ENCODE measurements at regions not wholly inside any gene's neighbourhood (a gene's known extent, or its start where the extent isn't known, plus 50 kb on each side); places are given as distances from the start of the nearest gene placed in this dataset.

- H3K9me3 ChIP-seq (ENCODE audit: control insufficient read depth, insufficient read depth, low read length): peaks cover under 1% of the 10 kb centered on the region; the same call in 1 of the 2 replicates
- no peaks in the 10 kb centered on the region for H3F3A ChIP-seq (ENCODE audit: control insufficient read depth, insufficient read depth)
- H3K4me3 ChIP-seq (ENCODE audit: low read length): no peak overlapping the region
- no peaks in the 10 kb centered on the region for H3K9me2 ChIP-seq (replicated peaks; ENCODE audit: control insufficient read depth, low read length)
- H4K20me1 ChIP-seq (ENCODE audit: control insufficient read depth, insufficient read depth, low read depth, low read length): no peaks in the 10 kb centered on the region
- H3K36me3 ChIP-seq (ENCODE audit: control insufficient read depth, low read length): no peaks in the 10 kb centered on the region
- H3K27me3 ChIP-seq (ENCODE audit: control insufficient read depth, low read length): no peaks in the 10 kb centered on the region
- no peaks in the 10 kb centered on the region for H3K4me1 ChIP-seq (ENCODE audit: control insufficient read depth, low read length)
- TF ChIP-seq EZH2phosphoT487 (IDR thresholded peaks at IDR 0.05; ENCODE audit: borderline replicate concordance, low read length) (no peak), CTCF (IDR thresholded peaks at IDR 0.05; ENCODE audit: low read depth, low read length, poor library complexity, severe bottlenecking) (no peak)
- no peaks in the 10 kb centered on the region for H3K79me2 ChIP-seq (ENCODE audit: control insufficient read depth, low read length)
- no peak overlapping the region for H3K4me2 ChIP-seq (ENCODE audit: low read length)
- H3K27ac ChIP-seq (ENCODE audit: low read depth, low read length): no peak overlapping the region
These were observed 1490.8 kb upstream of the PCDH20 start for GRCh38 chr13:62906469-62906868.

DNA sequence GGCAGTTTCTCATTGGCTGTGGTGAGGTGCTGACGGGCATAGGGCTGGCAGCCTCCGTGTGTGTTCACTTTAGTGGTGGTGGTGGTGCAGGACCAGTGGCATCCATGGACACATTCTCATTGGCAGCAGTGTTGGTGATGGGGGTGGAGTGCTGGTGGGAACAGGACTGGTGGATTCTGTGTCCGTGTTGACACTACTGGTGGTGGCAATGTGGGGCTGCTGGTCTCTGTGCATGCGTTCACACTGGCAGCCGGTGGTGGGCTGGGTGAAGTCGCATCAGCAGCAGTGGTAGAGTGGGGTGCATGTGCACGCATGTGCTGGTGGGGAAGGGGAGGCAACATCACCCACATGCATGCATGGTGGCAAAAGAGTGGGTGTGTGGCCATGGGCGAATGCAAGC, 1471.4 kb upstream of the PCDH20 start:
- Histone ChIP-seq H3K79me2 (ENCODE audit: control insufficient read depth, low read length) (no peaks in the 10 kb centered on the region), H3K4me2 (ENCODE audit: low read length) (no peak overlapping the region), H3K36me3 (ENCODE audit: control insufficient read depth, low read length) (no peaks in the 10 kb centered on the region), H3F3A (ENCODE audit: control insufficient read depth, insufficient read depth) (no peaks in the 10 kb centered on the region), H3K27me3 (ENCODE audit: control insufficient read depth, low read length) (no peaks in the 10 kb centered on the region), H3K9me2 (replicated peaks; ENCODE audit: control insufficient read depth, low read length) (no peaks in the 10 kb centered on the region), H3K4me3 (ENCODE audit: low read length) (no peak overlapping the region), H4K20me1 (ENCODE audit: control insufficient read depth, insufficient read depth, low read depth, low read length) (no peaks in the 10 kb centered on the region), H3K27ac (ENCODE audit: low read depth, low read length) (no peak overlapping the region), H3K9me3 (ENCODE audit: control insufficient read depth, insufficient read depth, low read length) (peaks cover 11% of the 10 kb centered on the region; the same call in 1 of the 2 replicates), H3K4me1 (ENCODE audit: control insufficient read depth, low read length) (peaks cover 14% of the 10 kb centered on the region)
- TF ChIP-seq CTCF (IDR thresholded peaks at IDR 0.05; ENCODE audit: low read depth, low read length, poor library complexity, severe bottlenecking) (no peak), EZH2phosphoT487 (IDR thresholded peaks at IDR 0.05; ENCODE audit: borderline replicate concordance, low read length) (no peak)

DNA sequence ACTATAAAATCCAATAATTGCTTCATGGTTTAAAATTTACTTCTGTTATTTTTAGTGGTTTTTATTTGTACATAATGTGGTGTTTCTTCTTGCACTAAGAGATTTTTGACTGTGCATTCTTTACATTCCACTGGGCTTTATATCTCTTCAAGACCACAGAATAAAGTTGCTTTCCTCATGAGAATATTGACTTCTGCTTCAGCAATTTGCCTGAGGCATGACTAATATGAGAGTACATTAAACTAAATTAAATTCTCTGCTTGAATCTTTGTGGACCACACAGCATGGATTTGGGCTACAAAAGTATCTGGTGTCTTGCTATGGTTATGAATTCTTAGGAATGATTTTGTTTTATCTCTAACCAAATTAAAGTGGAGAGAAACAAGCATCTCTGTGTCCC, 1463.4 kb upstream of the PCDH20 start:
- no peaks in the 10 kb centered on the region for H3K27me3 ChIP-seq (ENCODE audit: control insufficient read depth, low read length)
- H3K79me2 ChIP-seq (ENCODE audit: control insufficient read depth, low read length): no peaks in the 10 kb centered on the region
- no peaks in the 10 kb centered on the region for H3K9me2 ChIP-seq (replicated peaks; ENCODE audit: control insufficient read depth, low read length)
- H3K4me1 ChIP-seq (ENCODE audit: control insufficient read depth, low read length): no peaks in the 10 kb centered on the region
- H3F3A ChIP-seq (ENCODE audit: control insufficient read depth, insufficient read depth): no peaks in the 10 kb centered on the region
- no peaks in the 10 kb centered on the region for H4K20me1 ChIP-seq (ENCODE audit: control insufficient read depth, insufficient read depth, low read depth, low read length)
- H3K4me2 ChIP-seq (ENCODE audit: low read length): no peak overlapping the region
- TF ChIP-seq EZH2phosphoT487 (IDR thresholded peaks at IDR 0.05; ENCODE audit: borderline replicate concordance, low read length) (no peak), CTCF (IDR thresholded peaks at IDR 0.05; ENCODE audit: low read depth, low read length, poor library complexity, severe bottlenecking) (no peak)
- H3K27ac ChIP-seq (ENCODE audit: low read depth, low read length): no peak overlapping the region
- no peak overlapping the region for H3K4me3 ChIP-seq (ENCODE audit: low read length)
- peaks cover 6% of the 10 kb centered on the region; the same call in 1 of the 2 replicates for H3K9me3 ChIP-seq (ENCODE audit: control insufficient read depth, insufficient read depth, low read length)
- H3K36me3 ChIP-seq (ENCODE audit: control insufficient read depth, low read length): no peaks in the 10 kb centered on the region
